OCI-LY1 (cell line): ENCODE measurements at regions not wholly inside any gene's neighbourhood (a gene's known extent, or its start where the extent isn't known, plus 50 kb on each side); places are given as distances from the start of the nearest gene placed in this dataset.
"Not testable (repeated sequence)": the region's sequence is repeated elsewhere in the genome, so short reads cannot be mapped to it uniquely, and the experiment has no call there.

Experiments used
- CTCF ChIP-seq: fragments of 200-600 bp; sonication (generic), shearing (Covaris generic); IDR thresholded peaks from 2 replicates; pipeline ENCODE4 v1.5.1; 2017; ENCODE audit warnings: mild to moderate bottlenecking, antibody characterized with exemption, low read length, moderate library complexity, mixed read lengths
- EZH2 ChIP-seq: fragments of 200-600 bp; sonication (generic), shearing (Covaris generic); IDR thresholded peaks from 2 replicates; pipeline ENCODE4 v1.8.0; 2017; ENCODE audit warnings: borderline replicate concordance, mixed run types, mild to moderate bottlenecking, antibody characterized with exemption, low read length, moderate library complexity, mixed read lengths

GRCh38 chr14:51377186-51377585, 137.1 kb downstream of the TMX1 start:
- TF ChIP-seq EZH2, CTCF: not testable (repeated sequence)
